ENCODE measurements at regions not wholly inside any gene's neighbourhood (a gene's known extent, or its start where the extent isn't known, plus 50 kb on each side); places are given as distances from the start of the nearest gene placed in this dataset.

DNA sequence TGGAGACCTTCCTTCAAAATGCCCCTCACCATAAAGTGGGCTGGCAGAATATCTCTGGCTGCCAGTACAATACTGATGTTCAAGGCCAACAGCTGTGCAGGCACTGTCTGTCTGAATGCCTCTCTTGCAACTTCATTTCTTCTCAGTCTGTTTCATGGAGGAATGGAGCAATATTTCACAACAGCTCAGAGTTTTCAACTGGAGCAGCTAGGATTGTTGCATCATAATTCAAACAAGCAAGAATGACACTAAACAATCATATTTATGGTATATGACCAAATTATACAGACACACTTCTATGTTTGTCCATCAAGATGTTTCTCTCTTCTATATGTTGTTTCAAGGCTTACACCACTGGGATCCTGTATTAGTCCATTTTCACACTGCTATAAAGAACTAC is 444.2 kb downstream of the LRATD1 start:
- DNase-seq = no peak
- TF ChIP-seq EP300 (IDR thresholded peaks at IDR 0.05) (no peak), POLR2A (IDR thresholded peaks at IDR 0.05) (no peak)
- TF ChIP-seq, protein P1, sequence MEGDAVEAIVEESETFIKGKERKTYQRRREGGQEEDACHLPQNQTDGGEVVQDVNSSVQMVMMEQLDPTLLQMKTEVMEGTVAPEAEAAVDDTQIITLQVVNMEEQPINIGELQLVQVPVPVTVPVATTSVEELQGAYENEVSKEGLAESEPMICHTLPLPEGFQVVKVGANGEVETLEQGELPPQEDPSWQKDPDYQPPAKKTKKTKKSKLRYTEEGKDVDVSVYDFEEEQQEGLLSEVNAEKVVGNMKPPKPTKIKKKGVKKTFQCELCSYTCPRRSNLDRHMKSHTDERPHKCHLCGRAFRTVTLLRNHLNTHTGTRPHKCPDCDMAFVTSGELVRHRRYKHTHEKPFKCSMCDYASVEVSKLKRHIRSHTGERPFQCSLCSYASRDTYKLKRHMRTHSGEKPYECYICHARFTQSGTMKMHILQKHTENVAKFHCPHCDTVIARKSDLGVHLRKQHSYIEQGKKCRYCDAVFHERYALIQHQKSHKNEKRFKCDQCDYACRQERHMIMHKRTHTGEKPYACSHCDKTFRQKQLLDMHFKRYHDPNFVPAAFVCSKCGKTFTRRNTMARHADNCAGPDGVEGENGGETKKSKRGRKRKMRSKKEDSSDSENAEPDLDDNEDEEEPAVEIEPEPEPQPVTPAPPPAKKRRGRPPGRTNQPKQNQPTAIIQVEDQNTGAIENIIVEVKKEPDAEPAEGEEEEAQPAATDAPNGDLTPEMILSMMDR (IDR thresholded peaks at IDR 0.05) = no peak
- Histone ChIP-seq H3K9me3 (no peaks in the 10 kb centered on the region), H3K27me3 (no peaks in the 10 kb centered on the region), H3K4me1 (ENCODE audit: insufficient read depth) (no peaks in the 10 kb centered on the region), H3K27ac (no peak overlapping the region), H3K36me3 (no peaks in the 10 kb centered on the region), H3K4me3 (no peak overlapping the region)
- intact Hi-C loops (cut with DNase I) = no loop called here

DNA sequence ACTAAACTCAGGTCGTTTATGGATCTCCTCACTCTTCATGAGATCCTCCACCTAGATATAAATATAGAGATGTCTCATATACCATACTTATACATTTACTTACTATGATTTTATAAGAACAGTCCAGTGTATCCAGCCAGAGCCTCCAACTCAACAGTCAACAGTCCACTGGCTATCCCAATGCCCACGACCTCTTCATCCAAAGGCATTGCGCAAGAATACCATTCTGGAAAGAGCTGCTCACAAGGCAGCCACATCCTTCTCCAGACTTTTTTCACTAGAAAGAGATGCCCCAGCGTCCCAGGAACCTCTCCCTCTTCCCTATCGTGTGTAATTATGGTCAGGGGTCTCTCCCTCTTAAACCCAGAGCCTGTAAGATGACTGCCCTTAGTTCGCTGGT is 448.8 kb downstream of the LRATD1 start:
- DNase-seq = no peak
- Histone ChIP-seq H3K9me3 (no peaks in the 10 kb centered on the region), H3K27me3 (no peaks in the 10 kb centered on the region), H3K27ac (no peak overlapping the region), H3K4me3 (no peak overlapping the region), H3K4me1 (ENCODE audit: insufficient read depth) (no peaks in the 10 kb centered on the region), H3K36me3 (no peaks in the 10 kb centered on the region)
- WGBS, 3 donors = 84 to 90% (median 89%) methylated on average over 6 of the region's 6 CpGs
- intact Hi-C loops (cut with DNase I) = no loop called here
- TF ChIP-seq EP300 (IDR thresholded peaks at IDR 0.05) = no peak
- TF ChIP-seq POLR2A (IDR thresholded peaks at IDR 0.05) = no peak
- TF ChIP-seq, protein P1 (IDR thresholded peaks at IDR 0.05) = no peak

DNA sequence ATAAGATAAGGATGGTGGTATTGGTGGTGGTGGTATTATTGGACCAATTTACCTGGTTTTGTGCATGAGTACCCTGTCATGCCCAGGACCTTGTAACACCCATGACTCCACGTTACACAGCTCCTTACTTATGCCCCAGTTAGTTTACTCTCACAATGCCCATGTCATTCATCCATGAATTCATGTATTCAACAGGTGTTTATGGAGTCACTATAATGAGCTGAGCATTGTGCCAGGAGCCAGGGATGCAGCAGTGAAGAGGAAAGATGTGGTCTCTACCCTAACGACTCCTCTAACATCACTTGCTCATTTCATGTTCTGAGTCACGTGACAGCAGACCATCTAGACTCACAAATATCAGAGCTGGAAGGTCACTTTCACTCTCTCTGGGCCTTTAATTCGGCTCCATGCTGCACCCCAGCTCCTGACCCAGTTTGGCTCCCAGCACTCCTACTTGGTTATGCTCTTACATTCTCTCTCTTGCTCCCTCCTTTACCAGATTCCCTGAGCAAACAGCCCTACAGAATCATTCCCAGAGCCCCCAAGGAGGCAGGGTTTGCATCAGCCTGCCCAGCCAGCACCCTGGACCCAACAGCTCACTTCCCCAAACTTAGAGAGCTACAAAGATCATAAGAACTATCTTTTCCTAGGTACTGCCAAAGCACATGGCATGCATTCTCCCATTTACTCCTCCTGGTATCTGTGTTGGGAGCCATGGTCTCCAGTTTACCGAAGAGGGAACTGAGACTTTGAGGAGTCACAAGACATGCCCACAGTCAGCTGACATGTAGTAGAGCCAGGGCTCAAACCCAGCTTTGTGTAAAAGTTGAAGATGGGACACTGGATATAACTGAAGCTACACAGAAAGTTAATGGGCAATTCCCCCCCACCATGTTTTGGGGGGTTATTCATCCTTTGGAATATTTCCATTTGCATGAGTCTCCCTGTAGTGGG is 449.9 kb downstream of the LRATD1 start:
- no peak for DNase-seq
- intact Hi-C loops (cut with DNase I) = no loop called here
- no peaks in the 10 kb centered on the region for H3K36me3 ChIP-seq
- H3K27me3 ChIP-seq = no peaks in the 10 kb centered on the region
- H3K4me3 ChIP-seq = no peak overlapping the region
- H3K9me3 ChIP-seq = no peaks in the 10 kb centered on the region
- WGBS, 3 donors = 82 to 88% (median 85%) methylated on average over 5 of the region's 5 CpGs
- no peak overlapping the region for H3K27ac ChIP-seq
- TF ChIP-seq, protein P1 (IDR thresholded peaks at IDR 0.05) = no peak
- no peak for TF ChIP-seq POLR2A (IDR thresholded peaks at IDR 0.05)
- no peak for TF ChIP-seq EP300 (IDR thresholded peaks at IDR 0.05)
- H3K4me1 ChIP-seq (ENCODE audit: insufficient read depth) = no peaks in the 10 kb centered on the region

DNA sequence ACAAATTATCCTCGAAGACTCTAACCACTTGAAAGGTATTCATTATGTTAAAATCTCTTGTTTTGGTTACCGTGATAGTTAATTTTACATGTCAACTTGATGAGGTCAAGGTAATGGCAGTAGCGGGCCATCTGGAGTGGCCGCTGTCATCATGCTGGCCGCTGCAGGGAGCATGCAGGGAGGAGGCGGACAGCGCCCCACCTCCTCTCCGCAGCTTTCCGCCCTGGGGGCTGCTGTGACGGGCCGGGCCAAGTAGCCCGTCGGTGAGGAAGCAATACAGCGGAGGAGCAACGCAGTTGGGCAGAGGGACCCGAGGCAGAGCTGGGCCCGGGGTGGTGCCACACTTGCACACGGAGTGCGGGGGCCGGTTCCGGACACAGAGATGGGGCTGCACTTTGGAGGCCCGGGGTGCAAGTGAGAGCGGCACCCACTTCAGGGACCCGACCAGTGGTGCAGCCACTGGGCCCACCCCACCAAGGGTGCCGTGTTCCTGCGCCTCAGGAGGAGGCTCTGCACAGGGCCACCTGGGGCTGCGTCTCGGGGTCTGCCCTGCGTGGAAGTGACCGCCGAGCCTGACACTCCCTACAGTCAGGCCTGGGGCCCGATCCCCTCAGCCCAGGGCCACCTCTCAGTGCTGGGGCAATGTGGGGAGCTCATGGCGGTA is 452.4 kb downstream of the LRATD1 start:
- no peaks in the 10 kb centered on the region for H3K9me3 ChIP-seq
- DNase-seq = no peak
- H3K27me3 ChIP-seq = no peaks in the 10 kb centered on the region
- WGBS, 3 donors = 81 to 86% (median 85%) methylated on average over 24 to 33 of the region's 33 CpGs
- TF ChIP-seq EP300 (IDR thresholded peaks at IDR 0.05) = no peak
- TF ChIP-seq, protein P1 (IDR thresholded peaks at IDR 0.05) = no peak
- TF ChIP-seq POLR2A (IDR thresholded peaks at IDR 0.05) = no peak
- H3K4me3 ChIP-seq = no peak overlapping the region
- no peak overlapping the region for H3K27ac ChIP-seq
- no peaks in the 10 kb centered on the region for H3K4me1 ChIP-seq (ENCODE audit: insufficient read depth)
- H3K36me3 ChIP-seq = no peaks in the 10 kb centered on the region
- intact Hi-C loops (cut with DNase I) = no loop called here

All from ovary (tissue), 7 donors.